HUES64 (cell line): ENCODE measurements at regions not wholly inside any gene's neighbourhood (a gene's known extent, or its start where the extent isn't known, plus 50 kb on each side); places are given as distances from the start of the nearest gene placed in this dataset.

Experiments used
- H3K27ac ChIP-seq: 2 replicates; pipeline ENCODE4 v1.7.0; 2013; ENCODE audit warnings: low read depth, low read length, inconsistent platforms
- H3K27me3 ChIP-seq: 2 replicates; pipeline ENCODE4 v1.6.1; 2013; ENCODE audit warnings: mild to moderate bottlenecking, low read length; ENCODE audit not compliant: insufficient read depth
- H3K36me3 ChIP-seq: 2 replicates; pipeline ENCODE4 v1.6.1; 2013; ENCODE audit warnings: mild to moderate bottlenecking, low read length; ENCODE audit not compliant: insufficient read depth
- H3K4me1 ChIP-seq: 2 replicates; pipeline ENCODE4 v1.6.1; 2013; ENCODE audit warnings: mild to moderate bottlenecking, low read length, moderate library complexity; ENCODE audit not compliant: insufficient read depth
- H3K4me3 ChIP-seq: 2 replicates; pipeline ENCODE4 v1.5.1; 2013; ENCODE audit warnings: mild to moderate bottlenecking, low read length, moderate library complexity
- H3K9ac ChIP-seq: 2 replicates; pipeline ENCODE4 v1.6.1; 2013; ENCODE audit warnings: mild to moderate bottlenecking, low read depth, low read length
- H3K9me3 ChIP-seq: 2 replicates; pipeline ENCODE4 v1.6.1; 2013; ENCODE audit warnings: low read depth, low read length; ENCODE audit not compliant: insufficient read depth
- WGBS: fragments of 150-250, 120-280 bp; methylation state at CpG from one replicate; pipeline ENCODE4 v1.1.7; 2013; ENCODE audit warnings: missing lambda C conversion rate; 5-methylcytosine and 5-hydroxymethylcytosine counted together

DNA sequence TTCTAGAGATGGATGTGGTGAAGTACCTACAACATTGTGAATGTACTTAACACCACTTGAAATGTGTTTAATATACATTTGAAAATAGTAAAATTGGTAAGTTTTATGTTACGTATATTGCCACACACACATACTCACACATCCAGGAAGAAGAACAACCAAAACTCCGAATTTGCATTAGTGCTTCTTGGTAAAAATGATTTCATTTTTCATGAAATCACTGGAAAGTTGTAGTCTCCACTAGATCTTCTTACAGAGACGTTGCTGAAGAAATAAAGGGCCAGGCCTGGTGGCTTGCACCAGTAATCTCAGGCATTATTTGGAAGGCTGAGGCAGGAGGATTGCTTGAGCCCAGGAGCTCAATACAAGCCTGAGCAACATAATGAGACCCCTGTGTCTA lies 118.6 kb upstream of the ZNF608 start:
- Histone ChIP-seq H3K36me3 (no peaks in the 10 kb centered on the region), H3K27me3 (no peaks in the 10 kb centered on the region), H3K9ac (no peak overlapping the region), H3K4me3 (no peak overlapping the region), H3K9me3 (no peaks in the 10 kb centered on the region), H3K27ac (no peak overlapping the region), H3K4me1 (peaks cover 10% of the 10 kb centered on the region)
- WGBS, result 85% methylated on average over 2 of the region's 3 CpGs

DNA sequence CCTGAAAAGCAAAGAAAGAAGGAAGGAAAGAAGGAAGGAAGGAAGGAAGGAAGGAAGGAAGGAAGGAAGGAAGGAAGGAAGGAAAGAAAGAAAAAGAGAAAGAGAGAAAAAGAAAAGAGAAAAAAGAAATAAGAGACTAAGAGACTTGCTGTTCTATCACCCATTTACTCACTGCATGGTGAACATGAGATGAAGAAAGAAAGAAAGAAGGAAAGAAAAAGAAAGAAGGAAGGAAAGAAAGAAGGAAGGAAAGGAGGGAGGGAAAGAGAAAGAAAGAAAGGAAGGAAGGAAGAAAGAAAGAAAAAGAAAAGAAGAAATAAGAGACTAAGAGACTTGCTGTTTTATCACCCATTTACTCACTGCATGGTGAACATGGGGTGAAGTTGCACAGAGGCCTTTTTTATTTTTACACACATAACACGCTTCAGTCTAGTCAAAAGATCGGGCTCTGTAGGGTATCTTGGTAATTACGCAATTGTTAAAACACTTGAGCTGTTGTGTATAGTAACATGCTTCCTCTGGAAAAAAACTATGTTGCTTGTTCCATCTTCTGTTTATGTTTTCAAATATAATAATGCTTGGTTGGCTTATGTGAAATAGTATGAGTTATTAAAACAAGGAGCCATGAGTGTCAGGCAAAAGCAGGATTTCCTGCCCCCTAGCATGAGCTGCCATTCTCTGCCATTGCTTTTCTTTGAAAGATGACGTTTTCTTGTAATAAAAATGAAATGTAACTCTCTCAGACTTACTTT lies 119.3 kb upstream of the ZNF608 start:
- Histone ChIP-seq H3K27me3 (no peaks in the 10 kb centered on the region), H3K4me1 (peaks cover 10% of the 10 kb centered on the region), H3K36me3 (no peaks in the 10 kb centered on the region), H3K4me3 (no peak overlapping the region), H3K9ac (no peak overlapping the region), H3K27ac (no peak overlapping the region), H3K9me3 (no peaks in the 10 kb centered on the region)
- 96% methylated on average over 4 of the region's 4 CpGs for WGBS

DNA sequence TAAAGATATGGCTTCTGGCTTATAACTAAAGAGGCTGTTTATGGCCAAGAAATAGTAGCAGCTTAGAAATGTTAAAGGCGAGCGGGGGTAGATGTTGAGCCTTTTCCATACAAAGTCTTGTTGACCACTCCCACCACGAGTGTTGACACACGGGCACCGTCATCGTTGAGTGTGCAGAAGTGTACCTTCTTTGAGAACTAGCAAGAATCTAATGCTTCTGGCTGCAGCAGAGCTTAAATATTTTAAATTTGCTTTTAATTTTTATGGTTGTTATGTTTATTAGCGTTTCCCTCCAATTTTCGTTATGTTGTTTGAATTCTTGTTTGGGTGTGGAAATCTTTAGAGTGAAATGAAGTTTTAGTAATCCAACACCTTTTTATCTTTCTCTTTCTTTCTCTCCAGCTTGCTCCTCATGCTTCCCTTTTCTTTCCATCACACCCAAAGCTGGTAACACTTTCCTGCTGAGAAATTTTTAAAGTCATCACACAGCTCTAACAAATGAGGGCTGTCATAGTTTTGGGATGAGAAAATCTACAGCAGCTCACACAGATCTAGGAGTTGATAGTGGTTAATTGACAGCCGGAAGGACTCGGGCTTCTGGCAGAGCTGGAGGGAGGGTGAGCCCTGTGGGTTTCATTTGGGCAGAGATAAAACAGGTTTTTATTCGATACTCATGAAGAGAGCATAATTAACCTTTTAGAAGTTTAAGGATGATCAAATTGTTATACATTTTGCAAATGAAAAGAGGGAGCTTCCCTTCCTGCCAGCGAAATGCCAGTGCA lies 120.1 kb upstream of the ZNF608 start:
- H3K36me3 ChIP-seq, result no peaks in the 10 kb centered on the region
- WGBS, result 86% methylated on average over 12 of the region's 12 CpGs
- no peak overlapping the region for H3K4me3 ChIP-seq
- H3K4me1 ChIP-seq, result peaks cover 10% of the 10 kb centered on the region
- no peak overlapping the region for H3K9ac ChIP-seq
- H3K9me3 ChIP-seq, result no peaks in the 10 kb centered on the region
- H3K27ac ChIP-seq, result no peak overlapping the region
- H3K27me3 ChIP-seq, result no peaks in the 10 kb centered on the region

DNA sequence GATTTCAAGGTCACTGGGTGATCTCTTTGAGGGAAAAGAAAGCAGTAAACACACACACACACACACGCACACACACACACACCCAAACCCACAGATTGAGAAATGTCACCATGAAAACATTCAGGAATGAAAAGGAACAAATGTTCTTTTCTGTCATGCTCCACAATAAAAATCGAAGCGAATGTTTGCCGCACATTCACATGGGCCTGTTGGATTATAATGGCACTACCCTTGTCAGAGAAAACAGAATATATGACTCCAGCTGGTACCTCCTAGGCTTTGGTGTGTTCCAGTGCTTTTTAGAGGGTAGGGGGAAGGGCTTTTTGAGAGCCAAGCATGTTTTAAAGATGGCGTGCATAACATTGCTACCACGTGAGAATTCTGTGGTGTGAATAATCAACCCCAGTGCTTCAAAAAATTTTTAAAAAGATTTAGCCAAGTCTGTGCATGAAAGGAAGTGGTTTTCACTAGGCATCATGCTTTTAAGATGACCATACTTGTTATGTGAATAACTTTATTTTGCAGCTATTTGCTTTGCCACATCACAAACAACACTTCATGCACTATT lies 120.8 kb upstream of the ZNF608 start:
- Histone ChIP-seq H3K36me3 (no peaks in the 10 kb centered on the region), H3K27me3 (no peaks in the 10 kb centered on the region), H3K4me1 (peaks cover 10% of the 10 kb centered on the region), H3K9me3 (no peaks in the 10 kb centered on the region), H3K4me3 (no peak overlapping the region), H3K9ac (no peak overlapping the region), H3K27ac (no peak overlapping the region)
- WGBS, result 82% methylated on average over 6 of the region's 6 CpGs

DNA sequence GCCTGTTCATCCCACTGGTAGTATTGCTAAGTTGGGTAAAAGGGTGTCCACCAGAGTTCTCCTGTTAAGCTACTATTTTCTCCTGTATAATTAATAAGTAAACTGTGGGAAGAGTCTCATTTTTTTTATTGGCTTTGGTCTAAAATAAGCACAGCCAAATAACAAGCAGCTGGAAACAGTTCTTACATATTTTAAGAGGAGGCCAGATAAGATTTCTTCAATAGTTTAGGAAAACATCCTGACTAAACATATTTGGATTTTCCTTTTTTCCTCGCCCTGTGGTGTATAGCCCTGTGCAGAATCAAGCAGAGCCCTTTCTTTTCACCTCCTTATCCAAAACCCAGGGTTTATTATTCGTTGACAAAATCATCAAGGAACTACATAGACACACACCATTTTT lies 122.2 kb upstream of the ZNF608 start:
- 91% methylated on average over 2 of the region's 2 CpGs for WGBS
- peaks cover 10% of the 10 kb centered on the region for H3K4me1 ChIP-seq
- H3K9ac ChIP-seq, result no peak overlapping the region
- H3K36me3 ChIP-seq, result no peaks in the 10 kb centered on the region
- no peaks in the 10 kb centered on the region for H3K9me3 ChIP-seq
- no peaks in the 10 kb centered on the region for H3K27me3 ChIP-seq
- H3K27ac ChIP-seq, result no peak overlapping the region
- no peak overlapping the region for H3K4me3 ChIP-seq

DNA sequence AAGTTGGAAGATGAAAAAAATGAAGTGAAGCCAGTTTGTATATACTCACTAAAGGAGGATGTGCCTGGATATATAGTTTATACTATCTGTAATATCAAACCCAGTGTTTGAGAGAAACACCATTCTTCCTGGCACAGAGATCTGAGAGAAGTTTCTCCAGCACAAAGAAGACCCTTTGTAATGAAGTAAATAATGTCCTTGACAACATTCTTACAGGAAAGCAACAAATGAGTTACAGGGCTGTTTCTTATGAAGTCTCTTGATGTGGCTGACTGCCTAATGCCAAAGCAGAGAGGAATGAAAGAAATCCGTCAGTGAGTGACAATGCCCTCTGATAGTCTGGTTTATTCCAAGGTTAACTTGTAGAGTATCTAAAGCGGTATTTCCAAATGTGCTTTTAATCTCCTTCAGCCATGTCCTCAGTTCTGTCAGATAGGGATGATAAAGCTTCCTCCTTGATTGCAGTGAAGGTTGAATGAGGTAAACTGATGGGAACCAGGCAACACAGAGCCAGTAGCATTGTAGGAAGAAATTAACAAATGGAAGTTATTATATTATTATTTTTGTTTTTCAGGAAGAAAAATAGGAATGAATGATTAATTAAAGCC lies 123.1 kb upstream of the ZNF608 start:
- Histone ChIP-seq H3K4me1 (peaks cover 10% of the 10 kb centered on the region), H3K9me3 (peaks cover 3% of the 10 kb centered on the region; the same call in 1 of the 2 replicates), H3K4me3 (no peak overlapping the region), H3K36me3 (no peaks in the 10 kb centered on the region), H3K27me3 (no peaks in the 10 kb centered on the region), H3K27ac (no peak overlapping the region), H3K9ac (no peak overlapping the region)
- WGBS, result 90% methylated on average over 2 of the region's 2 CpGs

DNA sequence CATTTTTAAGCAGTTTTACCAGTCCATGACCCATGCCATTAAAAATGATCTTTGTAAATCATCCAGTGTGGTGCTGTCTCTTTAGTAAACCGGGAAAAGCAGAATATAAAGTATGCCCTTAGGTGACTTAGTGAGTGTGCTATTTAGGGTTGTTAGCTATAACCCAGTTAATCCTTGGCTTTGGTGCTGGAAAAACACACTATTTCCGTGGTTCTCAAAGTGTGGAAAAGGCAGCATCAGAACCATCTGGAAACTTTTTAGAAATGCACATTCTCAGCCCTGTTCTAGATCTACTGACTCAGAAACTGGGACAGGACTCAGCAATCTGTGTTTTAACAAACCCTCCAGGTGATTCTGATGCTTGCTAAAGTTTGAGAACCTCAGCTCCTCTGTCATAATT lies 123.6 kb upstream of the ZNF608 start:
- H3K9me3 ChIP-seq, result peaks cover 3% of the 10 kb centered on the region; the same call in 1 of the 2 replicates
- no peaks in the 10 kb centered on the region for H3K36me3 ChIP-seq
- peaks cover 11% of the 10 kb centered on the region for H3K4me1 ChIP-seq
- no peak overlapping the region for H3K27ac ChIP-seq
- H3K9ac ChIP-seq, result no peak overlapping the region
- H3K4me3 ChIP-seq, result no peak overlapping the region
- no peaks in the 10 kb centered on the region for H3K27me3 ChIP-seq
- 89% methylated on average over 2 of the region's 2 CpGs for WGBS

DNA sequence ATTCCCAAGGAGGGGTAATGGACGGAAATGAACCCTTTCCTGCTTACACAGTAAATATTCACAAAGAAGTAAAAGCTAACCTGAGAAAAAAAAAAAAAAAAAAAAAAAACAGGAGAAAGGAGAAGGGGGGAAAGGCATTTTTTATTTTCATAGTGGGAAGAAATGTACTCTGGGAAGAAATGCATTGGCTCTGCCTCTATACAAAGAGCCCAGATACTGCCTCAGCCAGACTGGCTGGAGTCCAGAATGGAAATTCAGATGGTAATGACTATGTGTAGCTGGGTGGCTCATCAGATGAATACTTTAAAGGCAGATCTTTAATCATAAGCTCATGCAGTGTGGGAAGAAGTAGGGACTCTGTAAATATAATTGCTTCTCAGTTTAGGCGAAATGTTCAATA lies 124.9 kb upstream of the ZNF608 start:
- WGBS, result no CpG with 5 or more reads among the region's 2 CpGs
- Histone ChIP-seq H3K27ac (no peak overlapping the region), H3K27me3 (no peaks in the 10 kb centered on the region), H3K9ac (no peak overlapping the region), H3K36me3 (no peaks in the 10 kb centered on the region), H3K9me3 (peaks cover 3% of the 10 kb centered on the region; the same call in 1 of the 2 replicates), H3K4me3 (no peak overlapping the region), H3K4me1 (peaks cover 22% of the 10 kb centered on the region)

DNA sequence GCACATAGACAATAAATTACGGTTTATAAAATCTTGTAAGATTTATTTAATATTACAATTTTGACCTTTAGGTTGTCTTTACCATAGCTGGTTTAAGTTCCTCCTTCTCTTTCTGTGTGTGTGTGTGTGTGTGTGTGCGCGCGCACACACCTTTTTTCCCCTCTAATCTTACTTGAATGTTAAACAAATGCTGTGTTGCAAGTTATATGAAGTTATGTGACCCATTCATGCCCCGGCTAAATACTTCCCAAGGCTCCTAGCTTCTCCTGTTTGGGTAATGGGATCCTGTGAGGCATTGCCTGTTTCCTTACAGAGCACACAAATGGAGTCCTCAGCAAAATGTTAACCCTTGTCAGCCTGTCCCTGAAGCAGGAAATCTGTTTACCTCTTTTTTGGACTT lies 125.6 kb upstream of the ZNF608 start:
- H3K9ac ChIP-seq, result no peak overlapping the region
- H3K4me3 ChIP-seq, result no peak overlapping the region
- H3K4me1 ChIP-seq, result peaks cover 15% of the 10 kb centered on the region
- WGBS, result 89% methylated on average over 1 of the region's 5 CpGs
- H3K27ac ChIP-seq, result no peak overlapping the region
- H3K27me3 ChIP-seq, result no peaks in the 10 kb centered on the region
- H3K36me3 ChIP-seq, result no peaks in the 10 kb centered on the region
- peaks cover 3% of the 10 kb centered on the region; the same call in 1 of the 2 replicates for H3K9me3 ChIP-seq

DNA sequence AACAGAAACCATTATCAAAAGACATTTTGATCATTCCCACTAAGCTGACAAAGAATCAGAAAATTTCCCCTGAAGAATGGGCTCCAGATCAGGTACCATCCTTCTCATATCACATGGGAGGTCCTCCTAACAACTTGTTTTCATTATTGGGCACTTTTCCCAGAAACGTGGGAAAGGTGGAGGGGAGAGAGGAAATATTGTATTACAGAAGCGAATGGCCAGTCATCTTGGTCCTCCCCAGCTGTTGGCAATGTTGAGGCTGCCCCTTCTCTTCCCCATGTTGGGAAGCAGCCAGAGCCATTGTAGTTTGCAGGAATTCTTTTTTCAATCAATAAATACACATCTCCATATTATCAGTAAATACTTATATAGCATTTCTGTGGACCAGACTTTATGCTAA lies 126.2 kb upstream of the ZNF608 start:
- Histone ChIP-seq H3K27ac (no peak overlapping the region), H3K4me3 (no peak overlapping the region), H3K9ac (no peak overlapping the region), H3K27me3 (no peaks in the 10 kb centered on the region), H3K9me3 (peaks cover 3% of the 10 kb centered on the region; the same call in 1 of the 2 replicates), H3K36me3 (no peaks in the 10 kb centered on the region), H3K4me1 (peaks cover 12% of the 10 kb centered on the region)
- 93% methylated on average over 2 of the region's 2 CpGs for WGBS

DNA sequence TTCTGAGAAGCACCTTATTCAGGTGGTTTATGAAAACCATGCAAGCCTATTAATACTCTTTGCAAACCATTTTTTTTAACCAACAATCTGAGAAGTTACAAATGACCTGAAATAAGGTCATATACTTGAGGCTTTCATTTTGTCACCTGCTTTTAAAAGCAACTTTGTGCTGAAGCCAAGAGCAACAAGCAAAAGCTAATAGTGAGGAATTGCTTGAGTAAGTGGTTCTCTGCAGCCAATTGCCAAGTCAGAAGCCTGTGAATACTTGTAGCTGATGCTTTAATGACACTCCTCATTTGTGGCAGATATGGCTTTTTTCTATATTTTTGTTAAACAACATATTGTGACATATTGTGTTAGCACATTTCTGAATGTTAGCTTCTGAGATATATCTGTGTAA lies 126.7 kb upstream of the ZNF608 start:
- no peak overlapping the region for H3K27ac ChIP-seq
- H3K36me3 ChIP-seq, result no peaks in the 10 kb centered on the region
- H3K4me1 ChIP-seq, result peaks cover 12% of the 10 kb centered on the region
- H3K9ac ChIP-seq, result no peak overlapping the region
- peaks cover 3% of the 10 kb centered on the region; the same call in 1 of the 2 replicates for H3K9me3 ChIP-seq
- no peak overlapping the region for H3K4me3 ChIP-seq
- H3K27me3 ChIP-seq, result no peaks in the 10 kb centered on the region
